Activated gamma-delta T cell (primary cell): ENCODE measurements at regions not wholly inside any gene's neighbourhood (a gene's known extent, or its start where the extent isn't known, plus 50 kb on each side); places are given as distances from the start of the nearest gene placed in this dataset.

ENCODE experiments used
- DNase-seq: peaks from one replicate; lab custom pipeline; 2025; lab: John Stamatoyannopoulos, UW

DNA sequence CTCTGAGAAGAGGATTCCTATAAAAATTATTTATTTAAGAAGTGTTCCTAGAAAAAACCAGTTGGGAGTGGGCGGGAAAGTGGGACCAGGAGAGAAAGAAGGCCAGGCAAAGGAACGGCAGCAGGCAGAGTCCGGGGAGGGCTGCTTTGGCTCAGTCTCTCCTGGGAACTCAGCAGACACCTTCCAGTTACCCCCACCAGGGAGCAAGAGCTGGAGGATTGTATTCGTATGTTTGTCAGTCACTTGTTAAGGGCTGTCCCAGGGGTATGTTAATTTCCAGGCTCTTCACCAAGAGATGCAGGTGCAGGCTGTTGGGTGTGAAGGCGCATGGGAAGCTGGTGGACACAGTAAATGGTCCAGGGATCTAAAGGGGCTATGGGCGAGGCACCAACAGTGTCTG lies 53.0 kb upstream of the CHD6 start:
- no peak for DNase-seq

- DNase-seq: no peak
Measured at GRCh38 chr20:41670631-41671030, 52.5 kb upstream of the CHD6 start.

DNA sequence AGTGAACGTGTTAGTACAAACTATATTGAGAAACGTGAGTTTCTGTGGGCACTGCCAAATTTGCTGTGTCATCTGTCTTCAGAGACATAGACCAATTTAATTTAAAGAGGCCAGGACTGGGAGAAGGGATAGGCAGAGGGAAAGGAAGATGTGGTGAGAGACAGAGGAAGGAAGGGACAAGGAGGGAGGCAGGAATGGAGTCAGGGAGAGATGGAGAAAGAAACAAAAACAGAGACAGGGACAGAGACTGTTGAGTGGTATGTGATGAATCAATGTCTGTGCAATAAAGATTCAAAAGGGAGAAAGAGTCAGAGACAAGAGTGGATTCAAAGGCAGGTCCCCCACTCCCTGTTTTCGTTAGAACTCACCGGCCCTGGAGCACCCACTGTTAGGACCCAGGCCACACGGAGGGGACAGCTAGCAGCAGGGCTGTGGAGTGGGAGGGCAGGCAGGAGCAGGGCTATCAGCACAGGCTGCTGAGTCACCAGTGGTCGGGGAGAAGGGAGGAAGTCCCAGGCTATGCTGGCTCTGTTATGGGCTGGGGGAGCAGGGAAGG lies 51.6 kb upstream of the CHD6 start:
- DNase-seq: no peak

- DNase-seq: no peak
Measured at GRCh38 chr20:41668057-41668749, 50.0 kb upstream of the CHD6 start.
